Naive thymus-derived CD8-positive, alpha-beta T cell (primary cell): ENCODE measurements at regions not wholly inside any gene's neighbourhood (a gene's known extent, or its start where the extent isn't known, plus 50 kb on each side); places are given as distances from the start of the nearest gene placed in this dataset.

Experiments used
- ATAC-seq, 2 donors: fragments of 150-1000 bp; cut with Tn5 transposase in 1 of 2; sonication (Bioruptor Pico), chemical (Tn5 transposase) in 1 of 2; 1 replicate in 1 of 2; 2 replicates in 1 of 2; pipeline ENCODE4 v1.10.0; 2021; ENCODE audit warnings: mild to moderate bottlenecking in 2 of 2, moderate library complexity in 2 of 2
- POLR2A ChIA-PET: fragments of 350-600 bp; sonication (Branson Sonifier 250); formaldehyde crosslinking; loops from one replicate; lab custom pipeline; 2021; ENCODE audit warnings: antibody characterized with exemption; lab: Charles Lee
- DNase-seq, 10 donors: peaks; one replicate each; pipeline versions ENCODE4 v3.0.0 to v3.0.0-alpha.2; 2020 to 2022
- H3K27ac Mint-ChIP-seq, 10 donors: one replicate each; pipeline ENCODE4 v1.8.0; 2020 to 2022; ENCODE audit warnings: mild to moderate bottlenecking in 10 of 10, mixed read lengths in 10 of 10, moderate library complexity in 4 of 10, inconsistent platforms in 1 of 10
- H3K27me3 Mint-ChIP-seq, 5 donors: one replicate each; pipeline ENCODE4 v1.8.0; 2021 to 2022; ENCODE audit warnings: mixed read lengths in 5 of 5
- H3K36me3 Mint-ChIP-seq, 3 donors: one replicate each; pipeline ENCODE4 v1.8.0; 2020 to 2022; ENCODE audit warnings: mixed read lengths in 3 of 3, mild to moderate bottlenecking in 2 of 3, inconsistent platforms in 1 of 3
- H3K4me1 Mint-ChIP-seq, 4 donors: one replicate each; pipeline ENCODE4 v1.8.0; 2021 to 2022; ENCODE audit warnings: mixed read lengths in 4 of 4
- H3K4me3 Mint-ChIP-seq, 10 donors: one replicate each; pipeline ENCODE4 v1.8.0; 2020 to 2022; ENCODE audit warnings: mild to moderate bottlenecking in 10 of 10, mixed read lengths in 10 of 10, moderate library complexity in 6 of 10, inconsistent platforms in 1 of 10
- H3K9me3 Mint-ChIP-seq, 9 donors: one replicate each; pipeline ENCODE4 v1.8.0; 2020 to 2022; ENCODE audit warnings: mixed read lengths in 9 of 9, mild to moderate bottlenecking in 3 of 9, inconsistent platforms in 1 of 9, moderate library complexity in 1 of 9

DNA sequence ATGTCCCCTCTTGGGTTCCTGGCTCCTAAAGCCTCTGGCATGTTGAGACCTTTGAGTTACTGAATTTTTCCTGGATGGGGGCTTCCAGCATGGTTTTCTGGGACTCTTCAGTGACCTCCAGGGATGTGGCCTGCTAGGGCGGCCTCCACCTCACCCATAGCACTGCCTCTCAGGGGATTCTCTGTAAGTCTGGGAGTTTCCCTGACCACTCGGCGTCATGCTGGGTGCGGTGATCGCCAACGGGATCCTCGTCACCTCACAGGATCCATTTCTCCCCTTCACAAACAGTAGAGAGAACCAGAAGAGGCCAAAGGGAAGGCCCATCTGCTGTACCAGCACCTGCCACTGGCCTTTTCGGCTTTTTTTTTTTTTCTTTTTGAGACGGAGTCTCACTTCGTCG, 84.3 kb downstream of the NPTX2 start:
- Mint-ChIP-seq H3K27me3 (peaks cover 7 to 29% (median 19%) of the 10 kb centered on the region in 5 donors), H3K4me1 (no peaks in the 10 kb centered on the region), H3K9me3 (peaks cover 3 to 12% (median 7%) of the 10 kb centered on the region in 9 donors), H3K4me3 (no peak overlapping the region), H3K36me3 (peaks cover 0 to 3% (median 0%) of the 10 kb centered on the region in 3 donors), H3K27ac (no peak overlapping the region)
- DNase-seq (no peak), ATAC-seq (no peak)
- POLR2A ChIA-PET = no interaction called here

DNA sequence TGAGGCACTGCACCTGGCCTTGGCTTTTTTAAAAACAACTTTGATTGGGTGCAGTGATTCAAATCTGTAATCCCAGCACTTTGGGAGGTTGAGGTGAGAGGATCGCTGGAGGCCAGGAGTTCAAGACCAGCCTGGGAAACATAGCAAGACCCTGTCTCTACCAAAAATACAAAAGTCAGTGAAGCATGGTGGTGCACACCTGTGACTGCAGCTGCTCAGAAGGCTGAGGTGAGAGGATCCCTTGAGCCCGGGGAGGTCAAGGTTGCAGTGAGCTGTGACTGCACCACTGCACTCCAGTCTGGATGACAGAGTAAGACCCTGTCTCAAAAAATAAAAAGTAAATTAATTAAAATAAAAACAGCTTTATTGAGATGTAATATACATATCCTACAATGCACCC, 84.9 kb downstream of the NPTX2 start:
- no peaks in the 10 kb centered on the region for H3K4me1 Mint-ChIP-seq
- H3K4me3 Mint-ChIP-seq = no peak overlapping the region
- H3K27me3 Mint-ChIP-seq = peaks cover 9 to 36% (median 26%) of the 10 kb centered on the region in 5 donors
- POLR2A ChIA-PET = no interaction called here
- H3K9me3 Mint-ChIP-seq = peaks cover 1 to 5% (median 3%) of the 10 kb centered on the region in 9 donors
- no peak for ATAC-seq
- no peak overlapping the region for H3K27ac Mint-ChIP-seq
- peaks cover 0 to 2% (median 0%) of the 10 kb centered on the region in 3 donors for H3K36me3 Mint-ChIP-seq
- DNase-seq = no peak

DNA sequence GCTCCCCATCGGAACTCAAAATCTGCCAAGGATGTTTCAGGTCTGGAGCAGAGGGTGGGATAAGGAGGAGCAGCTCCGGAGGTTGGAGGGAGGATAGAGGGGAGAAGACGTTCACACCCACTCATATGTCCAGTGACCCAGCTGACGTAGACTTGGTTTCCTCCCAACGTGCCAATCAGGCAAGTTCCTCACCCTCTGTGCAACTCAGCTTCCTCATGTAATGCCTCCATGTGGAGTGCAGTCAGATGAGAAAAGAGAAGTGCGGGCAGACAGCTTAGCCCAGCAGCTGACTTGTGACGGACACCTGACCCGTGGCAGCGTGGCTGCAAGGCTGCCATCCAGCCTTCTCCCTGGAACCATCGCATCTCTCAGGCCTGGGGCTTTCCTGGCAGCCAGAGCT, 86.8 kb downstream of the NPTX2 start:
- ATAC-seq (no peak), DNase-seq (no peak)
- H3K27ac Mint-ChIP-seq = no peak overlapping the region
- POLR2A ChIA-PET = no interaction called here
- no peak overlapping the region for H3K4me3 Mint-ChIP-seq
- H3K36me3 Mint-ChIP-seq = no peaks in the 10 kb centered on the region
- peaks cover 0 to 2% (median 0%) of the 10 kb centered on the region in 9 donors for H3K9me3 Mint-ChIP-seq
- peaks cover 9 to 38% (median 31%) of the 10 kb centered on the region in 5 donors for H3K27me3 Mint-ChIP-seq
- H3K4me1 Mint-ChIP-seq = no peaks in the 10 kb centered on the region

GRCh38 chr7:98705626-98706025, 88.5 kb downstream of the NPTX2 start:
- POLR2A ChIA-PET = no interaction called here
- Mint-ChIP-seq H3K27ac (no peak overlapping the region), H3K27me3 (peaks cover 7 to 31% (median 26%) of the 10 kb centered on the region in 5 donors), H3K9me3 (peaks cover 0 to 2% (median 0%) of the 10 kb centered on the region in 9 donors), H3K36me3 (no peaks in the 10 kb centered on the region), H3K4me3 (no peak overlapping the region), H3K4me1 (no peaks in the 10 kb centered on the region)
- DNase-seq (no peak), ATAC-seq (no peak)

GRCh38 chr7:98707076-98707475, 90.0 kb downstream of the NPTX2 start:
- Mint-ChIP-seq H3K4me1 (no peaks in the 10 kb centered on the region), H3K27ac (no peak overlapping the region), H3K9me3 (peaks cover 0 to 2% (median 0%) of the 10 kb centered on the region in 9 donors), H3K36me3 (no peaks in the 10 kb centered on the region), H3K27me3 (peaks cover 7 to 29% (median 26%) of the 10 kb centered on the region in 5 donors), H3K4me3 (no peak overlapping the region)
- DNase-seq (no peak), ATAC-seq (no peak)
- POLR2A ChIA-PET = no interaction called here

DNA sequence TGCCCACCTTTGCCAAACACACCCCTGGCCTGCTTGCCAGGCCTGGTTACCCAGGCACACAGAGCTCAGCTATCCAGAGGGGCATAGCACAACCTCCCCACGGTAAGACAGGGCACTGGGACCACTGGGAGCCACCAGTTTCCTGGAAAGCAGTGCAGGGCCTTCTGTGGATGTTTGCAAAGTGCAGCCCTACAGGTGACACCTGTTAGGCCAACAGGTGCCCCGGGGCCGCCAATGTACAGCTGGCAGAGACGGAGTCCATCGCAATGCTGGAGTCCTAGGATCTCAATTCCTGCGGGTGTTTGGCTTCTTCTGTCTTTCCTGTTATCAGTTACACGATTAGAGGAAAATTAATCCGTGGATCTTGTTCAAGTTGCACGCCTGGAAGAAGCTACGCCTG, 94.9 kb downstream of the NPTX2 start:
- Mint-ChIP-seq H3K9me3 (peaks cover 0 to 2% (median 0%) of the 10 kb centered on the region in 9 donors), H3K27ac (no peak overlapping the region), H3K4me3 (no peak overlapping the region), H3K27me3 (peaks cover 0 to 6% (median 3%) of the 10 kb centered on the region in 5 donors), H3K4me1 (no peaks in the 10 kb centered on the region), H3K36me3 (no peaks in the 10 kb centered on the region)
- POLR2A ChIA-PET = no interaction called here
- ATAC-seq (no peak), DNase-seq (no peak)

- H3K36me3 Mint-ChIP-seq = no peaks in the 10 kb centered on the region
- peaks cover 0 to 1% (median 0%) of the 10 kb centered on the region in 5 donors for H3K27me3 Mint-ChIP-seq
- H3K4me1 Mint-ChIP-seq = no peaks in the 10 kb centered on the region
- no peak for DNase-seq
- no peaks in the 10 kb centered on the region for H3K9me3 Mint-ChIP-seq
- no peak overlapping the region for H3K4me3 Mint-ChIP-seq
- no peak overlapping the region for H3K27ac Mint-ChIP-seq
- POLR2A ChIA-PET = no interaction called here
- no peak for ATAC-seq
Observed at GRCh38 chr7:98713165-98713810, 96.2 kb downstream of the NPTX2 start.

DNA sequence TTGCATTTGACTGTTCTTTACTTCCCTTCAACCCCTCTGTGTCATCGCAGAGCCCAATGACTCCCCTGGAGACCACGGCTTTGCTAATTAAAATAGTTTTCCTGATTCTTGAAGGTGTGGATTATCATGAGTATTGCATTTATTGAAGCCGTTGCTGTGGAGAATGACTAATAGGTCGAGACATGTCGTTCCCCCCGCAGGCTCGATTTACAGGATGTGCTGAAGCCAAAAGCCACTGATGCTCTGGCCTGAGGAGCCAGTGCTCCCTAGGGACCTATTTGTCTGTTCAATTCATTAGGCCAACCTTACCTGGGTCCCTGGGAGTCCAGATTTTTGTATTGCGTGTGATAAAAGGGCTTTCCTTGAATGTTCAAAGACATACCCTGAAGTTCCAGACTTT, 102.3 kb downstream of the NPTX2 start:
- POLR2A ChIA-PET = no interaction called here
- Mint-ChIP-seq H3K4me3 (no peak overlapping the region), H3K4me1 (peaks cover 0 to 2% (median 0%) of the 10 kb centered on the region in 4 donors), H3K36me3 (no peaks in the 10 kb centered on the region), H3K9me3 (no peaks in the 10 kb centered on the region), H3K27me3 (peaks cover 0 to 17% (median 11%) of the 10 kb centered on the region in 5 donors), H3K27ac (no peak overlapping the region)
- DNase-seq = no peak
- no peak for ATAC-seq

DNA sequence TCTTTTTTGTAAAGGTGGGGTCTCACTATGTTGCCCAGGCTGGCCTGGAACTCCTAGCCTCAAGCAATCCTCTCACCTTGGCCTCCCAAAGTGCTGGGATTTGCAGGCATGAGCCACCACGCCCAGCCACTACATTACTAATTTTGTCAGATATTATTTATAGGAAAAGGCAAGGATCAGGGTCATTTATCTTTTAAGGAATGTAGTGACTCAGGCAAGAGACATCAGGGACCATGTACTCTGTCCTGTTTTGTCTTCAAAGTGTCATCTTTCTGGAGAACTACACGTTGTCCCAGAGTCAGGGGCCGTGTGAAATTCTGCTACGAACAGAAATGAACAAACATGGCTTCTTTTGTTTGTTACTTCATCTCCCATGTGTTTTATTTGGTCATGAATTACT, 105.3 kb downstream of the NPTX2 start:
- Mint-ChIP-seq H3K36me3 (no peaks in the 10 kb centered on the region), H3K27ac (no peak overlapping the region), H3K4me1 (peaks cover 0 to 4% (median 0%) of the 10 kb centered on the region in 4 donors), H3K27me3 (peaks cover 0 to 21% (median 15%) of the 10 kb centered on the region in 5 donors), H3K9me3 (no peaks in the 10 kb centered on the region), H3K4me3 (no peak overlapping the region)
- POLR2A ChIA-PET = no interaction called here
- ATAC-seq (no peak), DNase-seq (no peak)

- H3K36me3 Mint-ChIP-seq = no peaks in the 10 kb centered on the region
- ATAC-seq = no peak
Observed at GRCh38 chr7:98724591-98724990, 107.5 kb downstream of the NPTX2 start.

DNA sequence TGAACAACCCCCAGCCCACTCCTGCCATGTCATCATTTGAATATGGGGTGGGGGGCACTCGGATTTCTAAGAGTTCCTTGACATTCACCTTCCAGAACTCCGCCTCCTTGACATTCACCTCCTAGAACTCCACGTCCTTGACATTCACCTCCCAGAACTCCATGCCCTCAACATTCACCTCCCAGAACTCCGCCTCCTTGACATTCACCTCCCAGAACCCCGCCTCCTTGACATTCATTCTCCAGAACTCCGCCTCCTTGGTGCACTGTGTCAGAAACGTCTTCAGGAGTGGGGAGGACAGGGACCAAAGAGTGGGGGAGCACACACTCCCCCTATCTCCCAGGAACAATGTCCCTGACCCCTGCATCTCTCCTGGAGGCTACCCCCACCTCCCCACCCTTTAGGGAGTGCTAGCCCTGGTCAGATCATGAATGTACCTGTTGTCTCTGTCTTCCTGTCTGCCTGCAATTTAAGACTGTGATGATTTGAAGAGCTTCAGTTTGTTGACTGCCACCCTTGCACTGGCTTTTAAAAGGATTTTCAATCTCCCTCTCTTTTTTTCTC, 110.1 kb downstream of the NPTX2 start:
- Mint-ChIP-seq H3K27me3 (peaks cover 3 to 27% (median 13%) of the 10 kb centered on the region in 5 donors), H3K9me3 (no peaks in the 10 kb centered on the region), H3K36me3 (no peaks in the 10 kb centered on the region), H3K27ac (no peak overlapping the region), H3K4me3 (no peak overlapping the region), H3K4me1 (peaks cover 0 to 2% (median 0%) of the 10 kb centered on the region in 4 donors)
- ATAC-seq (no peak), DNase-seq (no peak)
- POLR2A ChIA-PET = no interaction called here

More at GRCh38 chr7:98724591-98724990, 107.5 kb downstream of the NPTX2 start:
- H3K27ac Mint-ChIP-seq = no peak overlapping the region
- DNase-seq = no peak
- POLR2A ChIA-PET = no interaction called here
- H3K27me3 Mint-ChIP-seq = peaks cover under 1 to 25% (median 17%) of the 10 kb centered on the region in 5 donors
- H3K4me1 Mint-ChIP-seq = peaks cover 0 to 4% (median 0%) of the 10 kb centered on the region in 4 donors
- no peaks in the 10 kb centered on the region for H3K9me3 Mint-ChIP-seq
- H3K4me3 Mint-ChIP-seq = no peak overlapping the region

GRCh38 chr7:98728555-98728954, 111.5 kb downstream of the NPTX2 start:
- DNase-seq = no peak
- peaks cover 3 to 27% (median 13%) of the 10 kb centered on the region in 5 donors for H3K27me3 Mint-ChIP-seq
- H3K9me3 Mint-ChIP-seq = peaks cover 0 to 5% (median 0%) of the 10 kb centered on the region in 9 donors
- H3K4me3 Mint-ChIP-seq = no peak overlapping the region
- H3K27ac Mint-ChIP-seq = no peak overlapping the region
- H3K36me3 Mint-ChIP-seq = no peaks in the 10 kb centered on the region
- ATAC-seq = no peak
- H3K4me1 Mint-ChIP-seq = peaks cover 0 to 2% (median 0%) of the 10 kb centered on the region in 4 donors
- POLR2A ChIA-PET = no interaction called here

DNA sequence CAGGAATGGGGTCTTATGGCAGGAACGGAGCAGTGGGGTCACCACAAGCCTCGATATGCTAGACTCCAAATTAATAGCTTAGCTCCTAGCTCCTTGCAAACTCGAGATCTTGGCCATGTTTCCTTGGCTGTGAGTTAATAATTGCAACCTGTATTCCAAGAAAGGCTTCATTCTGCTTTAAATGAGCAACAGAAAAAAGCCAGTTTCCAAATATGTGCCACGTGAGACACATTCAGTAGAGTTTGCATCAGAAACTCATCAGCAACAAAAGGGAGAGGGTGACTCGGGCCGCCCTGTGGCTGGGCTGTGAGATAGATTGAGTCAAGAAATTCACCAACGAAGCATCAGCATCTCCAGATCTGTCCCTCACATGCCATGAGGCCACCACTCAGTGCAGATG, 112.0 kb downstream of the NPTX2 start:
- ATAC-seq (no peak), DNase-seq (no peak)
- POLR2A ChIA-PET = no interaction called here
- Mint-ChIP-seq H3K4me3 (no peak overlapping the region), H3K27me3 (peaks cover 3 to 27% (median 13%) of the 10 kb centered on the region in 5 donors), H3K9me3 (peaks cover 0 to 5% (median 0%) of the 10 kb centered on the region in 9 donors), H3K36me3 (no peaks in the 10 kb centered on the region), H3K4me1 (peaks cover 0 to 2% (median 0%) of the 10 kb centered on the region in 4 donors), H3K27ac (no peak overlapping the region)
